Fibroblast of pulmonary artery (primary cell): ENCODE measurements at regions not wholly inside any gene's neighbourhood (a gene's known extent, or its start where the extent isn't known, plus 50 kb on each side); places are given as distances from the start of the nearest gene placed in this dataset.

Experiments
- DNase-seq: peaks from one replicate; pipeline ENCODE4 v3.0.0-alpha.2; 2010; ENCODE audit warnings: low read depth
- H3K4me3 ChIP-seq: replicated peaks from 2 replicates; pipeline ENCODE4 v1.5.1; 2011; ENCODE audit warnings: low read depth, mild to moderate bottlenecking, control low read depth, low read length, moderate library complexity
- TF ChIP-seq, protein P1 (sequence below): IDR thresholded peaks from 2 replicates; pipeline ENCODE4 v1.5.1; 2011; ENCODE audit warnings: mild to moderate bottlenecking, control low read depth, low read length, inconsistent platforms; ENCODE audit errors: missing control alignments

DNA sequence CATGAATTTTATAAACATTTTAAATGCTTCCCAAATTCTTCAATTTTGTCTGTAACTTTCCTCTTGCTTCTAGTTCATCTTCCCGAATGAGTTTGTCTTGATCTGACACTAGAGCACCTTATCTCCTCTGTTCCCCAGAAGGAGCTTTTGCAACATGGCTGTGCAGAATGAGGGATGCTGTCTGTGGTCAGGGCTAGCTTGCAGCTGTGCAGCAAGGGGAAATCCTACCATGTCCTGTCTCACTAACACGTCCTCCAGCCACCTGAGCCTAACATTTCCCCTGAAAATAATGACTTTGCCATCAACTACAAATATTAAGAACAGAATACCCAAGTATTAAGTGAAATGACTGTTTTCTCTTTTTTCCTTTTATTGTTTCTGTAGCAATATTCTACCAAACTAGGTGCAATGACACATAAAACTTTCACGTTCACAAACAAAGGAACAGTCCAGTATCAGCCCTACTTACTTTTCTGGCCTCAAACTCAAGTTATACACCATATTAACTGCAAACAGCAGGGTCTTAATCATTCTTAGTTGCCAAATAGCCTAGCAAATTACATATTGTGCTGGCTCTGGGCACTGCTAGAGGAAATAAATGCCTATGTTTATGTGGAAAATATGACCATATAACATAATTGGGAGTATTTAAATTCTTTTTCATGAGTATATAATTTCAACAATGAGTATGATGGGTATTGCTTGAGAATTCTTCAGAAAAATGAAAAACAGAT is 423.3 kb downstream of the CMPK2 start:
- H3K4me3 ChIP-seq: no peak overlapping the region
- TF ChIP-seq, protein P1, sequence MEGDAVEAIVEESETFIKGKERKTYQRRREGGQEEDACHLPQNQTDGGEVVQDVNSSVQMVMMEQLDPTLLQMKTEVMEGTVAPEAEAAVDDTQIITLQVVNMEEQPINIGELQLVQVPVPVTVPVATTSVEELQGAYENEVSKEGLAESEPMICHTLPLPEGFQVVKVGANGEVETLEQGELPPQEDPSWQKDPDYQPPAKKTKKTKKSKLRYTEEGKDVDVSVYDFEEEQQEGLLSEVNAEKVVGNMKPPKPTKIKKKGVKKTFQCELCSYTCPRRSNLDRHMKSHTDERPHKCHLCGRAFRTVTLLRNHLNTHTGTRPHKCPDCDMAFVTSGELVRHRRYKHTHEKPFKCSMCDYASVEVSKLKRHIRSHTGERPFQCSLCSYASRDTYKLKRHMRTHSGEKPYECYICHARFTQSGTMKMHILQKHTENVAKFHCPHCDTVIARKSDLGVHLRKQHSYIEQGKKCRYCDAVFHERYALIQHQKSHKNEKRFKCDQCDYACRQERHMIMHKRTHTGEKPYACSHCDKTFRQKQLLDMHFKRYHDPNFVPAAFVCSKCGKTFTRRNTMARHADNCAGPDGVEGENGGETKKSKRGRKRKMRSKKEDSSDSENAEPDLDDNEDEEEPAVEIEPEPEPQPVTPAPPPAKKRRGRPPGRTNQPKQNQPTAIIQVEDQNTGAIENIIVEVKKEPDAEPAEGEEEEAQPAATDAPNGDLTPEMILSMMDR: no peak
- DNase-seq: no peak

DNA sequence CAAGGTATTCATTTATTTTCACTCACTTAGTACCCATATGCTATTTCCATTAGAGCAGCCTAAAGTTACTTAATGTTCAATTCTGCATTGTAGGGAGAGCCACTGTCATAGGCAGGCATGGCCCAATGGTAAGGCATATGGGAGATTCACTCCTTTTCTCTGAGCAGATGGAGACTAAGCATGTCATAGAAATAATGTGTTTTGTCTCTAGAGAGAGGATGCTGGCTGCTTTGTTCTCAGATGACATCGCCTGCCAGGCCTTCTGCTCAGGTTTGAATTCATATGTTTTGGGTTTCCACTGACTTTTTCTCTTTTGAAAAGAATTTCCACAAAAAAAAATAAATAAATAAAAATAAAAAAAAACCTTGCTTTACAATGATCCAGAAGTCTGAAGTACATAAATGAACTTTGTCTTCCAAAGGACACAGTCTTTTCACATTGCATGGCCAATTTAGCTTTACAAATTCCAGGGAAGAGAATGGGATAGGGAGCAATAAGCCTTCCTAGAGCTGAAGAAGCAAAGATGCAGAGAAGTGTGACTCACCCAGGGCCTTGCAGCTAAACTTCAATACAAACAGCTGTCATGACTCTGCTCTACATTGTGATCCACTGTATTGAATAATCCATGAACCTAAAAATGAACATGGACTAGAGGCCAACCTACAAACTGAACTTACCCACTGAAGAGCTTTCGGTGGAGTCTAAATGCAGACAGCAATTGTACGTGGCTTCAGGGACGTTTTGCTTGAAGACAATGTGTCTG is 422.5 kb downstream of the CMPK2 start:
- TF ChIP-seq, protein P1: no peak
- H3K4me3 ChIP-seq: no peak overlapping the region
- no peak for DNase-seq

DNA sequence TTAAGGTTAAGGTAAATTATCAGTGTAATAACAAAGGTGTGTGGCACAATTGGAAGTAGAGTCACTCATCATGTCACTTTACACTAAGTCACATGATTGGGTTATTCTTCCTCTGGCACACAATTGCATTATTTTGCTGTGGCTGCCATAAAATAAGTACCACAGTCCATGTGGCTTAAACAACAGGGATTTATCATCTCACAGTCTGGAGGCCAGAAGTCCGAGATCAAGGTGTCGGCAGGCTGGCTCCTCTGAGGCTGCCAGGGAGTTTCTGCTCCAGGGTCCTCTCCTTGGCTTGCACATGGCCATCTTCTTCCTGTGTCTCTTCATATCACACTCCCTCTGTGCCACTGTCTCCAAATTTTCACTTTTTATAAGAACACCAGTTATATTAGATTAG is 421.2 kb downstream of the CMPK2 start:
- no peak overlapping the region for H3K4me3 ChIP-seq
- TF ChIP-seq, protein P1: no peak
- no peak for DNase-seq

DNA sequence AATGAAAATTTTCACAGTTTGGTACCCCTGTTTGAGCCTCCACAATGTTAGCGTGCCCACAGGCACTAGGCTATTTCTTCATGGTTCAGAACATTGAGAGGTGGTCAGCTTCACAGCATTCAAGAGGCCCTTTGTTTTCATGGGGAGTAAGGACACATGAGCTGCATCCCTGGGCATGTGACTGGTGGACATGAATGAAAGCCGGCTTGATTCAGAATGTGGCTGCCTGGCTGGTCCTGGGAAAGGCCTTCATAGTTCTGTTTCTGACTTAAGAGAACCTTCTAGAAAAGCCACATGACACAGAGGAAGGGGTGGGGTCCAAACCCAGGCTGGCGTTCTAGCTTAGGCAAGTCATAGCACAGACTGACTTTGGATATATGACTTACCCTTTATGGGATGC is 420.6 kb downstream of the CMPK2 start:
- no peak overlapping the region for H3K4me3 ChIP-seq
- DNase-seq: no peak
- TF ChIP-seq, protein P1: no peak

DNA sequence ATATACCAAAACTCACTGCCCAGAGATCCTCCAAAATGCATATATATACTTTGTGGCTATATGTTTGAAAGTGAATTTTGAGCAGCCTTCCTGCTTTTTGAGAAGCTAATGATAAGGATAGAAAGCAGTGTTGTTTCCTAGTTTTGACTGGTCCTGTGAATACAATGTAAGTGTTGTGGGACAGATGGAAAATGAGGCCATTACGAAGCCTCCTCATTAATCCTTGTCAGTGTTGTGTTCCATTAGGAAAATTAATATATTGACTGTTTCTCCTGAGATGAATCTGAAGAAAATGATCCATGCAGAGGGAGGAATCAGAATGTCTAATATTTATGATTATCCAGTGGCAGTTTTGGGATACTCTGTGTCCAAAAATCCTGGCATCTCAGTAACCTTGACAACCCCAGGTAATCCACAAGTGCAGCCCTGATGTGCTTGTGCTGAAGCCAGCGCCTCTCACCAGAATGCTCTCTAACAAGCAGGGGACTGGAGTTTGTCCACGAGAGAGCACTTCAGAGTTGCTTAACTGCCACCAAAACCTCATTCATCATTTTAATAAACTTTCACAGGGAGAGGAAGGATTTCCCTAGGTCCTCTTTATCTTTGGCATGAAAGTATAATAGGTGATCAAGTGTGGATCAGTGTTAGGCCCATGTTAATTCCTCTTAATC is 418.6 kb downstream of the CMPK2 start:
- H3K4me3 ChIP-seq: no peak overlapping the region
- TF ChIP-seq, protein P1: no peak
- DNase-seq: no peak

DNA sequence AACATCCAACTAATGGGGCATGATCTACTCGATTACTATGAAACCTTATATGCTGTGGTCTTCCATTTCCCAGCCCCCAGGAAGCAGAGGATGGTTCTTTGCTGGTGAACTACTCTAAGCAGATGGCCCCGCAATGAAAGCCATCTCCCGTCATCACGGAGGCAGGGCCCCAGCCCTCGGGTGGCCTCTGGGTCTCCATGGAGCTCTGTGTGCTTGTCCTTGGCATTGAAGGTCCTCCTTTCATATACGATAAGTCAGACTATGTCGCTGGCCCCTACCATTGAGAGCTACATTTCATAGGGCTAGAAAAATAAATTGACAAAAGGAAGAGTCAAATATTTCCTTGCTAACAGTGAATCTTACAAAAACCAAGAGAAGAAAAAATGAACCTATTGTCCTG is 416.8 kb downstream of the CMPK2 start:
- no peak for DNase-seq
- H3K4me3 ChIP-seq: no peak overlapping the region
- TF ChIP-seq, protein P1: no peak
